ENCODE measurements at regions not wholly inside any gene's neighbourhood (a gene's known extent, or its start where the extent isn't known, plus 50 kb on each side); places are given as distances from the start of the nearest gene placed in this dataset.

DNA sequence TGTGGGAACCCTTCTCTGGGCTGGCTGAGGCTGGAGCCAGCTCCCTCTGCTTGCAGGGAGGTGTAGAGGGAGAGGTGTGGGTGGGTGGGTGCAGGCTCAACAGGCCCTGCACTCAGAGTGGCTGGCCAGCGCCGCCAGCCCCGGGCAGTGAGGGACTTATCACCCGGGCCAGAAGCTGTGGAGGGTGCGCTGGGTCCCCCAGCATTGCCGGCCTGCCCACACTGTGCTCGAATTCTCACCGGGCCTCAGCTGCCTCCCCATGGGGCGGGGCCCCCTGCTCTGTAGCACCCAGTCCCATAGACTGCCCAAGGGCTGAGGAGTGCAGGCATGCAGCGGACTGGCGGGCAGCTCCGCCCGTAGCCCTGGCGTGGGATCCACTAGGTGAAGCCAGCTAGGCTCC is 190.7 kb upstream of the TAC1 start:
- ChIA-PET CTCF (no interaction called here), POLR2A (no interaction called here)
- Histone ChIP-seq H3K4me3 (ENCODE audit: low read depth, low read length) (no peak overlapping the region), H3K27me3 (ENCODE audit: control insufficient read depth, insufficient read depth, low read length) (no peaks in the 10 kb centered on the region), H3K9me3 (ENCODE audit: control insufficient read depth, insufficient read depth, low read length) (peaks cover 14% of the 10 kb centered on the region), H3K27ac (ENCODE audit: low read depth, low read length) (no peak overlapping the region)
- DNase-seq (ENCODE audit: low read depth, low spot score), result no peak
- TF ChIP-seq, protein P1, sequence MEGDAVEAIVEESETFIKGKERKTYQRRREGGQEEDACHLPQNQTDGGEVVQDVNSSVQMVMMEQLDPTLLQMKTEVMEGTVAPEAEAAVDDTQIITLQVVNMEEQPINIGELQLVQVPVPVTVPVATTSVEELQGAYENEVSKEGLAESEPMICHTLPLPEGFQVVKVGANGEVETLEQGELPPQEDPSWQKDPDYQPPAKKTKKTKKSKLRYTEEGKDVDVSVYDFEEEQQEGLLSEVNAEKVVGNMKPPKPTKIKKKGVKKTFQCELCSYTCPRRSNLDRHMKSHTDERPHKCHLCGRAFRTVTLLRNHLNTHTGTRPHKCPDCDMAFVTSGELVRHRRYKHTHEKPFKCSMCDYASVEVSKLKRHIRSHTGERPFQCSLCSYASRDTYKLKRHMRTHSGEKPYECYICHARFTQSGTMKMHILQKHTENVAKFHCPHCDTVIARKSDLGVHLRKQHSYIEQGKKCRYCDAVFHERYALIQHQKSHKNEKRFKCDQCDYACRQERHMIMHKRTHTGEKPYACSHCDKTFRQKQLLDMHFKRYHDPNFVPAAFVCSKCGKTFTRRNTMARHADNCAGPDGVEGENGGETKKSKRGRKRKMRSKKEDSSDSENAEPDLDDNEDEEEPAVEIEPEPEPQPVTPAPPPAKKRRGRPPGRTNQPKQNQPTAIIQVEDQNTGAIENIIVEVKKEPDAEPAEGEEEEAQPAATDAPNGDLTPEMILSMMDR (IDR thresholded peaks at IDR 0.05; ENCODE audit: low read depth, low read length), result no peak

DNA sequence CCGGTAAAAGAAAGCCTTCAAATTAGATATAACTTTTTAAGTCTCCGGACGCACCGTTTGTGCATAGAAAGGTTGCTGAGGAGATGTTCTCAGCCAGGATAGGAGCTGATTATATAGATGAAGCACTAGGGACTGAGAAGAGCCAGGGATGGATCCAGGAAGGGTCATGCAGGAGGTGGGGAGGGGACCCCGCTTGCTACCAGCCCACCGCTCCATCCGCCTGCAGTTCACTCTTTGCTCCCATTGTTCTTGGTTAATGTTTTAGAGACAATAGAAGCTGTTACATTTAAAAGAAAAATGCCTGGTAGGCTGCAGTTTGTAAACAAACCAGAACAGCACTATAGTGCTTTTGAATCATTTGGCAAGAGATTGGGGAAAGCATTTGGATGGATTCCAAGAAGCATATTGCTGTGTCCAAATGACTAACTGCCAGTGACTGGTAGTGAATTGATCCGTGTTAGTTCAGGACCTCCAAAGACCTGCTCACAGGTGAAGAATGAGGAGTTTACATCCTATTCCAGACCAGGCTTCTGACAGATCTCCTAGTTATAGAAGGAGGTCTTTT is 175.9 kb upstream of the TAC1 start:
- Histone ChIP-seq H3K4me3 (ENCODE audit: low read depth, low read length) (no peak overlapping the region), H3K27me3 (ENCODE audit: control insufficient read depth, insufficient read depth, low read length) (no peaks in the 10 kb centered on the region), H3K9me3 (ENCODE audit: control insufficient read depth, insufficient read depth, low read length) (peaks cover 21% of the 10 kb centered on the region), H3K27ac (ENCODE audit: low read depth, low read length) (no peak overlapping the region)
- ChIA-PET POLR2A (no interaction called here), CTCF (no interaction called here)
- no peak for DNase-seq (ENCODE audit: low read depth, low spot score)
- TF ChIP-seq, protein P1 (IDR thresholded peaks at IDR 0.05; ENCODE audit: low read depth, low read length), result no peak

DNA sequence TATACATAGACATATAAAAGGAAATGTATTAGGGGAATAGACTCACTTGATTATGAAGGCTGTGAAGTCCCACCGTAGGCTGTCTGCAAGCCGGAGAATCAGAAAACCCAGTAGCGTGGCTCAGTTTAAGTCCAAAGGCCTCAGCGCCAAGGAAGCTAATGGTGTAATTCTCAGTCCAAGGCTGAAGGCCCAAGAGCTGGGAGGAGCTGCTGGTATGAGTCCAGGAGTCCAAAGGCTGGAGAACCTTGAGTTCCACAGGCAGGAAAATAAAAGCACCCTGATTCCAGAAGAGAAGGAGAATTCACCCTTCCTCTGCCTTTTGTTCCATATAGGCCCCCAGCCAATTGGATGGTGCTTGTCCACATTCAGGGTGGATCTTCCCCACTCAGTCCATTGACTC is 166.2 kb upstream of the TAC1 start:
- DNase-seq (ENCODE audit: low read depth, low spot score), result no peak
- Histone ChIP-seq H3K27me3 (ENCODE audit: control insufficient read depth, insufficient read depth, low read length) (no peaks in the 10 kb centered on the region), H3K4me3 (ENCODE audit: low read depth, low read length) (no peak overlapping the region), H3K27ac (ENCODE audit: low read depth, low read length) (no peak overlapping the region), H3K9me3 (ENCODE audit: control insufficient read depth, insufficient read depth, low read length) (peaks cover 6% of the 10 kb centered on the region)
- ChIA-PET POLR2A (no interaction called here), CTCF (no interaction called here)
- TF ChIP-seq, protein P1 (IDR thresholded peaks at IDR 0.05; ENCODE audit: low read depth, low read length), result no peak

DNA sequence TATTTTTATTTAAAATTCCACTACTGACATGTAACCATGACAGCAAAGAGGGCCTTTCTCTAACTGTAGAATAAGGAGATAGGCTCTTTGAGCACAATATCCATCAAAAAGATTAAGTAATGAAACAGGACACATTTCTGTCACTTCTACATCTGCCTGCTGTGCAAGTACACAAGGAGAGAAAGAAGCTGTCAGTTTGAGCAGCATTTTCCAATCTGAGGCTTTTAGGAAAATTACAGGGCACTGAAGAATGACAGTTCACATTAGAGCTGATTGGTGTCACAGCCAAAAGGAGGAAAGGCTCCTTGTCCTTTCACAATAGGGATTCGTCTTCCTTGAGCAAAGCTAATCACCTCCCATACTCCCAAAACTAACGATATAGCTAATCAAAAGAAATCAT is 158.8 kb upstream of the TAC1 start:
- peaks cover 2% of the 10 kb centered on the region for H3K9me3 ChIP-seq (ENCODE audit: control insufficient read depth, insufficient read depth, low read length)
- POLR2A ChIA-PET, result no interaction called here
- H3K4me3 ChIP-seq (ENCODE audit: low read depth, low read length), result no peak overlapping the region
- no peak for DNase-seq (ENCODE audit: low read depth, low spot score)
- CTCF ChIA-PET, result no interaction called here
- H3K27ac ChIP-seq (ENCODE audit: low read depth, low read length), result no peak overlapping the region
- no peaks in the 10 kb centered on the region for H3K27me3 ChIP-seq (ENCODE audit: control insufficient read depth, insufficient read depth, low read length)
- TF ChIP-seq, protein P1 (IDR thresholded peaks at IDR 0.05; ENCODE audit: low read depth, low read length), result no peak

DNA sequence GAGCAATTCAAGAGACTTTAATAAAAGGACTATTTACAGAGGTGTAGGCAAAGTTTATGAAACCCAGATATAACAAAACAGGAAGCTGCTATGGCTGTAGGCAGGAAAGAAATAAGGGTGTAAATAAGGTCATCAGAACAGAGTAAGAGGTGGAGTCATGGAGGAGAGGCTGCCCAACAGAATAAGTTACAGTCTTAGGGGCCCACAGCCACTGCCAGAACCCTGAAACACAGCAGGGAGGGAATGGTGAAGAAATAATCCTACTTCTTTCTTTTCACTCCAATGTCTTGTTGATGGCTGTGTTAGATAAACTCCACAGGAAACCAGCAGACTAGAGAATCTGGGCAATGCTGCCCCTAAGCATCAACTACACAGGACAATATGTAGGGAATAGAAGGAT is 155.8 kb upstream of the TAC1 start:
- TF ChIP-seq, protein P1 (IDR thresholded peaks at IDR 0.05; ENCODE audit: low read depth, low read length), result no peak
- Histone ChIP-seq H3K27ac (ENCODE audit: low read depth, low read length) (no peak overlapping the region), H3K27me3 (ENCODE audit: control insufficient read depth, insufficient read depth, low read length) (no peaks in the 10 kb centered on the region), H3K4me3 (ENCODE audit: low read depth, low read length) (no peak overlapping the region), H3K9me3 (ENCODE audit: control insufficient read depth, insufficient read depth, low read length) (peaks cover 11% of the 10 kb centered on the region)
- POLR2A ChIA-PET, result no interaction called here
- DNase-seq (ENCODE audit: low read depth, low spot score), result no peak
- CTCF ChIA-PET, result no interaction called here

All from AG04450 (cell line).